H1 (cell line): ENCODE measurements at regions not wholly inside any gene's neighbourhood (a gene's known extent, or its start where the extent isn't known, plus 50 kb on each side); places are given as distances from the start of the nearest gene placed in this dataset.

Source experiments
- CTCF ChIP-seq, 3 experiments: IDR thresholded peaks; 1 replicate in 2 of 3; 2 replicates in 1 of 3; pipeline versions ENCODE4 v1.5.1 to v1.6.1; 2011; ENCODE audit warnings: low read length in 3 of 3, mild to moderate bottlenecking in 3 of 3, inconsistent platforms in 2 of 3, low read depth in 1 of 3, moderate library complexity in 1 of 3; ENCODE audit not compliant: insufficient read depth in 1 of 3; ENCODE audit errors: control extremely low read depth in 1 of 3
- EGR1 ChIP-seq: IDR thresholded peaks from 2 replicates; pipeline ENCODE4 v1.6.1; 2011; ENCODE audit warnings: low read depth, low read length, borderline replicate concordance
- JUND ChIP-seq: IDR thresholded peaks from 2 replicates; pipeline ENCODE4 v1.6.1; 2011; ENCODE audit warnings: mild to moderate bottlenecking, improper control_type of control experiment, low read length
- POLR2A ChIP-seq, 2 experiments: IDR thresholded peaks; 1 replicate in 1 of 2; 2 replicates in 1 of 2; pipeline ENCODE4 v1.6.1; 2011; ENCODE audit warnings: low read depth in 2 of 2, low read length in 2 of 2, mild to moderate bottlenecking in 2 of 2; ENCODE audit errors: control extremely low read depth in 1 of 2
- TCF12 ChIP-seq: IDR thresholded peaks from 2 replicates; pipeline ENCODE4 v1.6.1; 2011; ENCODE audit warnings: low read depth, mild to moderate bottlenecking, low read length

GRCh38 chr14:40345334-40345733, 913.1 kb upstream of the FBXO33 start:
- TF ChIP-seq EGR1 (no peak), CTCF (IDR thresholded peaks at IDR 0.05; ENCODE audit: control extremely low read depth in 1 of 3, insufficient read depth in 1 of 3, low read depth in 1 of 3, low read length in 3 of 3) (no peak), TCF12 (no peak), JUND (no peak), POLR2A (IDR thresholded peaks at IDR 0.05; ENCODE audit: control extremely low read depth in 1 of 2, low read depth in 2 of 2, low read length in 2 of 2) (no peak)
